IMR-90 (cell line): ENCODE measurements at regions not wholly inside any gene's neighbourhood (a gene's known extent, or its start where the extent isn't known, plus 50 kb on each side); places are given as distances from the start of the nearest gene placed in this dataset.

Experiments
- ATAC-seq: fragments of 200-7000 bp; cut with Tn5 transposase; 2 replicates; pipeline ENCODE4 v1.9.1; 2020; ENCODE audit warnings: low read depth, mild to moderate bottlenecking, moderate library complexity
- BruUV-seq: library from RNA; stranded (reverse); fragments of 400-500 nt; replicated peaks from 2 replicates; lab custom pipeline; 2021; lab: Mats Ljungman, UMichigan
- CTCF ChIA-PET: fragments of 300-600 bp; formaldehyde crosslinking; extraction: SDS; loops from one replicate; lab custom pipeline; 2021; ENCODE audit warnings: antibody characterized with exemption; lab: Yijun Ruan, JAX
- POLR2A ChIA-PET: fragments of 300-600 bp; sonication (Branson Sonifier 250); formaldehyde crosslinking; loops from one replicate; lab custom pipeline; 2022; ENCODE audit warnings: antibody characterized with exemption; ENCODE audit not compliant: unreplicated experiment; lab: Charles Lee
- DNase-seq: peaks from one replicate; pipeline ENCODE4 v3.0.0; 2013
- H2AFZ ChIP-seq: replicated peaks from 2 replicates; pipeline ENCODE3; 2013; ENCODE audit warnings: low read length, mild to moderate bottlenecking; ENCODE audit not compliant: poor library complexity
- H2AK5ac ChIP-seq: 2 replicates; pipeline ENCODE4 v1.6.1; 2013; ENCODE audit warnings: low read depth, low read length, inconsistent platforms
- H2AK9ac ChIP-seq: replicated peaks from 2 replicates; pipeline ENCODE3; 2013; ENCODE audit warnings: mild to moderate bottlenecking, low read depth, low read length, moderate library complexity; ENCODE audit not compliant: poor library complexity
- H2BK120ac ChIP-seq: 2 replicates; pipeline ENCODE4 v1.6.1; 2013; ENCODE audit warnings: low read depth, low read length, inconsistent platforms
- H2BK15ac ChIP-seq: 3 replicates; pipeline ENCODE4 v1.6.1; 2013; ENCODE audit warnings: low read depth, low read length, inconsistent platforms
- H2BK20ac ChIP-seq: 2 replicates; pipeline ENCODE4 v1.6.1; 2013; ENCODE audit warnings: low read depth, mild to moderate bottlenecking, inconsistent platforms, low read length, moderate library complexity
- H2BK5ac ChIP-seq: 2 replicates; pipeline ENCODE4 v1.6.1; 2013; ENCODE audit warnings: mild to moderate bottlenecking, low read depth, low read length, inconsistent platforms; ENCODE audit not compliant: poor library complexity, severe bottlenecking
- H3K14ac ChIP-seq: replicated peaks from 2 replicates; pipeline ENCODE4 v1.6.1; 2013; ENCODE audit warnings: low read depth, low read length, inconsistent platforms
- H3K18ac ChIP-seq: 2 replicates; pipeline ENCODE4 v1.6.1; 2013; ENCODE audit warnings: low read depth, low read length, control low read depth
- H3K23ac ChIP-seq: 2 replicates; pipeline ENCODE4 v1.6.1; 2013; ENCODE audit warnings: low read depth, low read length, inconsistent platforms
- H3K27ac ChIP-seq: 2 replicates; pipeline ENCODE4 v1.5.1; 2013; ENCODE audit warnings: mild to moderate bottlenecking, control low read depth, low read length; ENCODE audit not compliant: insufficient read depth
- H3K27me3 ChIP-seq: 2 replicates; pipeline ENCODE4 v1.6.1; 2013; ENCODE audit warnings: low read length; ENCODE audit not compliant: control insufficient read depth, insufficient read depth
- H3K36me3 ChIP-seq: 2 replicates; pipeline ENCODE4 v1.6.1; 2013; ENCODE audit warnings: low read length, mixed read lengths; ENCODE audit not compliant: control insufficient read depth, insufficient read depth
- H3K4ac ChIP-seq: 2 replicates; pipeline ENCODE4 v1.6.1; 2013; ENCODE audit warnings: low read depth, low read length, inconsistent platforms
- H3K4me1 ChIP-seq: 2 replicates; pipeline ENCODE4 v1.6.1; 2013; ENCODE audit warnings: low read length, mixed read lengths; ENCODE audit not compliant: control insufficient read depth, insufficient read depth
- H3K4me2 ChIP-seq: 2 replicates; pipeline ENCODE4 v1.6.1; 2013; ENCODE audit warnings: low read depth, mild to moderate bottlenecking, control low read depth, low read length, moderate library complexity
- H3K4me3 ChIP-seq: 2 replicates; pipeline ENCODE4 v1.5.1; 2013; ENCODE audit warnings: low read depth, mild to moderate bottlenecking, control low read depth, low read length, moderate library complexity; ENCODE audit not compliant: insufficient read depth
- H3K56ac ChIP-seq: 2 replicates; pipeline ENCODE4 v1.6.1; 2013; ENCODE audit warnings: low read length, inconsistent platforms; ENCODE audit not compliant: insufficient read depth; ENCODE audit errors: extremely low read depth
- H3K79me1 ChIP-seq, 2 experiments: 2 replicates each; pipeline ENCODE4 v1.6.1; 2013; ENCODE audit warnings: low read length in 2 of 2, inconsistent platforms in 1 of 2, low read depth in 1 of 2
- H3K9ac ChIP-seq: 2 replicates; pipeline ENCODE4 v1.6.1; 2013; ENCODE audit warnings: low read depth, low read length, control low read depth
- H3K9me1 ChIP-seq: 2 replicates; pipeline ENCODE4 v1.6.1; 2013; ENCODE audit warnings: low read length, inconsistent platforms; ENCODE audit not compliant: insufficient read depth
- H3K9me3 ChIP-seq: 2 replicates; pipeline ENCODE4 v1.6.1; 2013; ENCODE audit warnings: low read length; ENCODE audit not compliant: control insufficient read depth, insufficient read depth
- H4K20me1 ChIP-seq: 2 replicates; pipeline ENCODE4 v1.6.1; 2013; ENCODE audit warnings: low read length, inconsistent platforms; ENCODE audit not compliant: insufficient read depth
- H4K5ac ChIP-seq: 2 replicates; pipeline ENCODE4 v1.6.1; 2013; ENCODE audit warnings: mild to moderate bottlenecking, low read depth, low read length, control low read depth
- H4K8ac ChIP-seq, 2 experiments: 2 replicates each; pipeline ENCODE4 v1.6.1; 2013; ENCODE audit warnings: low read depth in 2 of 2, low read length in 2 of 2, control low read depth in 1 of 2, inconsistent platforms in 1 of 2
- H4K91ac ChIP-seq: 2 replicates; pipeline ENCODE4 v1.6.1; 2013; ENCODE audit warnings: low read depth, low read length, inconsistent platforms; ENCODE audit not compliant: insufficient read depth
- CHD1 ChIP-seq: IDR thresholded peaks from 2 replicates; pipeline ENCODE4 v1.6.1; 2012; ENCODE audit warnings: low read depth, low read length, improper control_type of control experiment
- CTCF ChIP-seq: conservative IDR thresholded peaks from 2 replicates; pipeline ENCODE4 v1.5.1; 2012; ENCODE audit warnings: mild to moderate bottlenecking, low read depth, low read length, improper control_type of control experiment
- MAFK ChIP-seq: IDR thresholded peaks from 2 replicates; pipeline ENCODE4 v1.6.1; 2012; ENCODE audit warnings: low read depth, low read length, improper control_type of control experiment
- MAZ ChIP-seq: IDR thresholded peaks from 2 replicates; pipeline ENCODE4 v1.6.1; 2012; ENCODE audit warnings: low read depth, mild to moderate bottlenecking, low read length, improper control_type of control experiment, moderate library complexity, borderline replicate concordance
- MXI1 ChIP-seq: IDR thresholded peaks from 2 replicates; pipeline ENCODE4 v1.6.1; 2012; ENCODE audit warnings: low read depth, mild to moderate bottlenecking, low read length, moderate library complexity, borderline replicate concordance
- NFE2L2 ChIP-seq: fragments of 150-350 bp; IDR thresholded peaks from 2 replicates; pipeline ENCODE4 v1.6.1; 2016; ENCODE audit warnings: low read depth, mild to moderate bottlenecking, low read length
- POLR2A ChIP-seq: IDR thresholded peaks from 2 replicates; pipeline ENCODE4 v1.6.1; 2012; ENCODE audit warnings: mild to moderate bottlenecking, low read depth, low read length
- RAD21 ChIP-seq: IDR thresholded peaks from 2 replicates; pipeline ENCODE4 v1.6.1; 2012; ENCODE audit warnings: low read length, improper control_type of control experiment
- RFX5 ChIP-seq: IDR thresholded peaks from 2 replicates; pipeline ENCODE4 v1.8.0; 2012; ENCODE audit warnings: low read depth, mild to moderate bottlenecking, low read length, moderate library complexity
- SMC3 ChIP-seq: fragments of 150-350 bp; IDR thresholded peaks from 2 replicates; pipeline ENCODE4 v1.6.1; 2016; ENCODE audit warnings: low read depth, mild to moderate bottlenecking, antibody characterized with exemption, low read length, moderate library complexity
- USF2 ChIP-seq: fragments of 150-350 bp; IDR thresholded peaks from 2 replicates; pipeline ENCODE4 v1.6.1; 2017; ENCODE audit warnings: mild to moderate bottlenecking, antibody characterized with exemption, low read length, low read depth
- dilution Hi-C: fragments of 300-500 bp; cut with HindIII; formaldehyde crosslinking; loops from one replicate; pipeline ENCODE4 v1.14.3; 2018; ENCODE audit warnings: low sequenced_read_pairs; ENCODE audit not compliant: unreplicated experiment
- in situ Hi-C: fragments of 300-500 bp; cut with MboI; formaldehyde crosslinking; loops from 3 replicates; pipeline ENCODE4 v1.14.3; 2019; ENCODE audit warnings: low sequenced_read_pairs, inconsistent platforms, mixed read lengths
- intact Hi-C: fragments of 100-400 bp; cut with micrococcal nuclease; formaldehyde crosslinking; loops from 2 replicates; pipeline ENCODE4 v1.10.0; 2022
- TF ChIP-seq, protein P1 (sequence below): fragments of 150-350 bp; IDR thresholded peaks from 2 replicates; pipeline ENCODE4 v1.6.1; 2016; ENCODE audit warnings: low read depth, mild to moderate bottlenecking, low read length, moderate library complexity, borderline replicate concordance

GRCh38 chr10:94065787-94066186 is 72.1 kb downstream of the PLCE1 start:
- Histone ChIP-seq H3K79me1 (no peaks in the 10 kb centered on the region), H2BK20ac (no peak overlapping the region), H2AK5ac (no peak overlapping the region), H4K5ac (no peak overlapping the region), H2BK120ac (no peak overlapping the region), H4K91ac (no peak overlapping the region), H3K14ac (no peak overlapping the region), H2BK15ac (no peak overlapping the region), H3K18ac (no peak overlapping the region), H2BK5ac (no peak overlapping the region), H3K4me3 (no peak overlapping the region), H3K9me3 (no peaks in the 10 kb centered on the region), H2AK9ac (no peak overlapping the region), H4K20me1 (no peaks in the 10 kb centered on the region), H3K4ac (no peak overlapping the region), H2AFZ (no peak overlapping the region), H3K56ac (no peak overlapping the region), H3K4me2 (no peak overlapping the region), H4K8ac (no peak overlapping the region), H3K9me1 (no peaks in the 10 kb centered on the region), H3K23ac (no peak overlapping the region), H3K9ac (no peak overlapping the region), H3K36me3 (no peaks in the 10 kb centered on the region), H3K27me3 (peaks cover 1% of the 10 kb centered on the region; the same call in 1 of the 2 replicates), H3K4me1 (no peaks in the 10 kb centered on the region), H3K27ac (no peak overlapping the region)
- ATAC-seq (no peak), DNase-seq (no peak)
- CTCF ChIA-PET, result interaction anchor here (0.6 kb wide), 1 partner anchor 45 kb away, joined by 3 read pairs; no protein-coding TSS in a partner anchor
- dilution Hi-C loops, result no loop called here
- POLR2A ChIA-PET, result no interaction called here
- intact Hi-C loops, result no loop called here
- in situ Hi-C loops, result loop anchor here (25.0 kb wide), 1 partner anchor 372 kb away; no protein-coding TSS in a partner anchor
- TF ChIP-seq POLR2A (no peak), MAFK (no peak), SMC3 (no peak), RFX5 (no peak), RAD21 (no peak), MXI1 (no peak), CHD1 (no peak), USF2 (no peak), MAZ (no peak), CTCF (no peak), NFE2L2 (no peak)
- TF ChIP-seq, protein P1, sequence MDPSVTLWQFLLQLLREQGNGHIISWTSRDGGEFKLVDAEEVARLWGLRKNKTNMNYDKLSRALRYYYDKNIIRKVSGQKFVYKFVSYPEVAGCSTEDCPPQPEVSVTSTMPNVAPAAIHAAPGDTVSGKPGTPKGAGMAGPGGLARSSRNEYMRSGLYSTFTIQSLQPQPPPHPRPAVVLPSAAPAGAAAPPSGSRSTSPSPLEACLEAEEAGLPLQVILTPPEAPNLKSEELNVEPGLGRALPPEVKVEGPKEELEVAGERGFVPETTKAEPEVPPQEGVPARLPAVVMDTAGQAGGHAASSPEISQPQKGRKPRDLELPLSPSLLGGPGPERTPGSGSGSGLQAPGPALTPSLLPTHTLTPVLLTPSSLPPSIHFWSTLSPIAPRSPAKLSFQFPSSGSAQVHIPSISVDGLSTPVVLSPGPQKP, result no peak
- BruUV-seq, result no TSS peak
